Mucosa of descending colon (tissue), 3 donors: ENCODE measurements at regions not wholly inside any gene's neighbourhood (a gene's known extent, or its start where the extent isn't known, plus 50 kb on each side); places are given as distances from the start of the nearest gene placed in this dataset.

Source experiments
- ATAC-seq: fragments of 200-7000 bp; cut with Tn5 transposase; one replicate; pipeline ENCODE4 v1.9.1; 2020; ENCODE audit warnings: mild to moderate bottlenecking, moderate library complexity
- DNase-seq, 3 donors: peaks; one replicate each; pipeline ENCODE4 v3.0.0-alpha.2; 2020
- H3K36me3 ChIP-seq: fragments of 200-600 bp; one replicate; pipeline ENCODE4 v1.8.0; 2021; ENCODE audit warnings: low read depth, mild to moderate bottlenecking
- H3K4me1 ChIP-seq: fragments of 200-600 bp; one replicate; pipeline ENCODE4 v1.8.0; 2021; ENCODE audit warnings: low read depth, mild to moderate bottlenecking
- H3K4me3 ChIP-seq: fragments of 200-600 bp; one replicate; pipeline ENCODE4 v1.8.0; 2021; ENCODE audit warnings: mild to moderate bottlenecking
- H3K9me3 ChIP-seq: fragments of 200-600 bp; one replicate; pipeline ENCODE4 v1.8.0; 2021; ENCODE audit warnings: mild to moderate bottlenecking
- intact Hi-C, 2 donors: fragments of 100-400 bp; cut with DNase I in 1 of 2; cut with micrococcal nuclease in 1 of 2; formaldehyde crosslinking; loops; one replicate each; pipeline versions ENCODE4 v1.11.0 to v1.11.1; 2022; cut with DNase I, micrococcal nuclease
- TF ChIP-seq, protein P1 (sequence below): fragments of 200-600 bp; IDR thresholded peaks from one replicate; pipeline ENCODE4 v1.8.0; 2022; ENCODE audit warnings: antibody characterized with exemption, mild to moderate bottlenecking
- donor health status: DM: no; HTN: no; CAD: no; lungs with moderate emphysema.
- donor health status: DM: no; HTN: no; CAD: no.
- donor health status: DM: no; HTN: yes; CAD: no.

- ATAC-seq (no peak), DNase-seq (no peak)
- Histone ChIP-seq H3K36me3 (no peaks in the 10 kb centered on the region), H3K9me3 (no peaks in the 10 kb centered on the region), H3K4me3 (no peak overlapping the region), H3K4me1 (no peaks in the 10 kb centered on the region)
- TF ChIP-seq, protein P1, sequence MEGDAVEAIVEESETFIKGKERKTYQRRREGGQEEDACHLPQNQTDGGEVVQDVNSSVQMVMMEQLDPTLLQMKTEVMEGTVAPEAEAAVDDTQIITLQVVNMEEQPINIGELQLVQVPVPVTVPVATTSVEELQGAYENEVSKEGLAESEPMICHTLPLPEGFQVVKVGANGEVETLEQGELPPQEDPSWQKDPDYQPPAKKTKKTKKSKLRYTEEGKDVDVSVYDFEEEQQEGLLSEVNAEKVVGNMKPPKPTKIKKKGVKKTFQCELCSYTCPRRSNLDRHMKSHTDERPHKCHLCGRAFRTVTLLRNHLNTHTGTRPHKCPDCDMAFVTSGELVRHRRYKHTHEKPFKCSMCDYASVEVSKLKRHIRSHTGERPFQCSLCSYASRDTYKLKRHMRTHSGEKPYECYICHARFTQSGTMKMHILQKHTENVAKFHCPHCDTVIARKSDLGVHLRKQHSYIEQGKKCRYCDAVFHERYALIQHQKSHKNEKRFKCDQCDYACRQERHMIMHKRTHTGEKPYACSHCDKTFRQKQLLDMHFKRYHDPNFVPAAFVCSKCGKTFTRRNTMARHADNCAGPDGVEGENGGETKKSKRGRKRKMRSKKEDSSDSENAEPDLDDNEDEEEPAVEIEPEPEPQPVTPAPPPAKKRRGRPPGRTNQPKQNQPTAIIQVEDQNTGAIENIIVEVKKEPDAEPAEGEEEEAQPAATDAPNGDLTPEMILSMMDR: no peak
- intact Hi-C loops: no loop called here
Measured at GRCh38 chr15:61681676-61682075, 378.6 kb downstream of the VPS13C start.

GRCh38 chr15:61681038-61681418, 379.2 kb downstream of the VPS13C start:
- no peaks in the 10 kb centered on the region for H3K4me1 ChIP-seq
- H3K36me3 ChIP-seq: no peaks in the 10 kb centered on the region
- intact Hi-C loops: no loop called here
- ATAC-seq (no peak), DNase-seq (no peak)
- TF ChIP-seq, protein P1: no peak
- no peak overlapping the region for H3K4me3 ChIP-seq
- H3K9me3 ChIP-seq: no peaks in the 10 kb centered on the region

DNA sequence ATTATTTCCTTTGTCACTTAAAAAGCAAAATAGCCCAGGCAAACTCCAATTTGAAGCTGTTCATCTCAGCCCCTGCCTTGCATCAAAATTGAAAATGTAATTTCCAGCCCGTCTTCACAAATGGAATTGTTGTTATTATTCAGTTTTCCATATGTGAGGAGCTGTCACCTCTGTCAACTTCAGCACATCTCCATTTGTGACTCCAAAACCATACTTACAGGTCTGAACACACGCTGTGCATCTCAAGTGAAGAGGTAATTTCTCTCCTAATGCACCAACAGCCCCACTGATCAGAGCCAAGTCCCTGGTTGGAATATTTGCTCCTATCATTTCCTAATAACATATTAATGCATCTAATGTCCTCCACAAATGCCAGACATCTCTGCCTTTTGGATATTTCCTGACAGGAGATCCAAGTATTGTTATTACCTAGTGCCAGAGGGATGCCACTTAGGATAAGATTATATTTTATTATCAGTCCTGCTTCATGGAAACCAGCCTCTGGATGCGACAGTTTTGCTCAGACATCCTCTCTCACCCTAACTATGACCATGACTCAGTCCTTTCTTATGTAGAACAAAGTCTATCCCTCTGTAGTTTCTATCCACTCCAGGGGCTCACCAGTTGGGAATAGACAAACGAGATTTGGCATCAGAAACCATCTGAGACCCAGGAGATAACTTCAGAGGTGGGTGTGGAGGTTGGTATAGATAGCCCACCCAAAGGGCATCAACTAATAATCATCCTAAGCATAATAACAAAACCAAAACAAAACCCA, 379.8 kb downstream of the VPS13C start:
- no peak overlapping the region for H3K4me3 ChIP-seq
- intact Hi-C loops: no loop called here
- DNase-seq (no peak), ATAC-seq (no peak)
- no peaks in the 10 kb centered on the region for H3K9me3 ChIP-seq
- TF ChIP-seq, protein P1: no peak
- no peaks in the 10 kb centered on the region for H3K4me1 ChIP-seq
- no peaks in the 10 kb centered on the region for H3K36me3 ChIP-seq

DNA sequence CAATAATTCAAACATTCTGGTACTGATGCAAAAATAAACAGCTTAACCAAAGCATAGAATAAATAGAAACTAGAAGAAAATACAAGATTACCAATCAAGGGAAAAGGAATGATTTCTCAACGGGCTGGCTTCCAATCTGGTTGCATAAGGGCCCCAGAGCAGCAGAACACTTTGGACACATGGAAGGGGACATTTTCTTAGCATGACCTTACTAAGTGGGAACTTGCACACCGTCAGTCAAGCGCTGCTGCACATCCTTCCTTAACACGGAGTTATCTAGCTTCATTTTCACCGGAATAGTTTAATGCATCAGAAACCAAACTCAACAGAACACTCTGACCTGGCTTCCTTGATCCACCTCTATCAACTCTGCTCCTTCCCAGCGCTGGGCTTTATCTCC, 388.5 kb downstream of the VPS13C start:
- ATAC-seq (no peak), DNase-seq (no peak)
- H3K4me1 ChIP-seq: no peaks in the 10 kb centered on the region
- no peaks in the 10 kb centered on the region for H3K9me3 ChIP-seq
- H3K4me3 ChIP-seq: no peak overlapping the region
- TF ChIP-seq, protein P1: no peak
- intact Hi-C loops: no loop called here
- no peaks in the 10 kb centered on the region for H3K36me3 ChIP-seq

- DNase-seq (no peak), ATAC-seq (no peak)
- no peaks in the 10 kb centered on the region for H3K36me3 ChIP-seq
- TF ChIP-seq, protein P1: no peak
- intact Hi-C loops: no loop called here
- H3K9me3 ChIP-seq: no peaks in the 10 kb centered on the region
- no peaks in the 10 kb centered on the region for H3K4me1 ChIP-seq
- no peak overlapping the region for H3K4me3 ChIP-seq
Measured at GRCh38 chr15:61668444-61668843, 391.8 kb downstream of the VPS13C start.
